SK-N-SH treated with all-trans-retinoic acid at 6 μM for 48 hours (cell line): ENCODE measurements at regions not wholly inside any gene's neighbourhood (a gene's known extent, or its start where the extent isn't known, plus 50 kb on each side); places are given as distances from the start of the nearest gene placed in this dataset.

Experiments
- ATAC-seq: fragments of 200-7000 bp; cut with Tn5 transposase; 3 replicates; pipeline ENCODE4 v1.9.1; 2020; ENCODE audit warnings: mild to moderate bottlenecking, moderate library complexity
- ARNTL ChIP-seq: fragments of 450-650 bp; formaldehyde crosslinking; IDR thresholded peaks from 2 replicates; pipeline ENCODE4 v1.5.0; 2020; ENCODE audit warnings: low read depth, mild to moderate bottlenecking, moderate library complexity, borderline replicate concordance
- BACH2 ChIP-seq: fragments of 250-450 bp; sonication (Bioruptor Pico); IDR thresholded peaks from 2 replicates; pipeline ENCODE4 v1.9.0; 2021; ENCODE audit warnings: mild to moderate bottlenecking, borderline replicate concordance
- CSDC2 ChIP-seq: fragments of 250-450 bp; sonication (Bioruptor Pico); IDR thresholded peaks from 2 replicates; pipeline ENCODE4 v1.5.0; 2020; ENCODE audit warnings: mild to moderate bottlenecking, moderate library complexity
- ESRRG ChIP-seq: fragments of 250-450 bp; sonication (Bioruptor Pico); IDR thresholded peaks from 2 replicates; pipeline ENCODE4 v1.6.1; 2021; ENCODE audit warnings: mild to moderate bottlenecking
- ISL1 ChIP-seq: fragments of 250-450 bp; sonication (Bioruptor Pico); IDR thresholded peaks from 2 replicates; pipeline ENCODE4 v2.1.2; 2022; ENCODE audit warnings: mild to moderate bottlenecking, moderate library complexity
- OSR1 ChIP-seq: fragments of 250-450 bp; sonication (Bioruptor Pico); IDR thresholded peaks from 2 replicates; pipeline ENCODE4 v1.8.0; 2022; ENCODE audit warnings: moderate library complexity, mild to moderate bottlenecking, inconsistent platforms
- RARB ChIP-seq: fragments of 250-450 bp; sonication (Bioruptor Pico); IDR thresholded peaks from 2 replicates; pipeline ENCODE4 v1.8.0; 2021; ENCODE audit warnings: mild to moderate bottlenecking, moderate library complexity
- SNAI2 ChIP-seq: fragments of 250-450 bp; sonication (Bioruptor Pico); IDR thresholded peaks from 2 replicates; pipeline ENCODE4 v1.5.0; 2020; ENCODE audit warnings: mild to moderate bottlenecking, moderate library complexity
- TCF4 ChIP-seq: fragments of 250-450 bp; sonication (Bioruptor Pico); IDR thresholded peaks from 2 replicates; pipeline ENCODE4 v1.8.0; 2021; ENCODE audit warnings: mild to moderate bottlenecking, moderate library complexity, borderline replicate concordance
- TOX ChIP-seq: fragments of 250-450 bp; sonication (Bioruptor Pico); IDR thresholded peaks from 2 replicates; pipeline ENCODE4 v1.8.0; 2021; ENCODE audit warnings: mild to moderate bottlenecking, moderate library complexity, borderline replicate concordance
- ZFP3 ChIP-seq: fragments of 250-450 bp; sonication (Bioruptor Pico); IDR thresholded peaks from 2 replicates; pipeline ENCODE4 v1.5.0; 2020; ENCODE audit warnings: mild to moderate bottlenecking, moderate library complexity
- ZFP30 ChIP-seq: fragments of 450-650 bp; formaldehyde crosslinking; IDR thresholded peaks from 2 replicates; pipeline ENCODE4 v1.5.0; 2022; ENCODE audit warnings: mild to moderate bottlenecking, moderate library complexity
- ZNF565 ChIP-seq: fragments of 450-650 bp; formaldehyde crosslinking; conservative IDR thresholded peaks from 2 replicates; pipeline ENCODE4 v1.5.0; 2020; ENCODE audit warnings: low read depth, mild to moderate bottlenecking, moderate library complexity
- ZNF70 ChIP-seq: fragments of 450-650 bp; formaldehyde crosslinking; IDR thresholded peaks from 2 replicates; pipeline ENCODE4 v1.5.0; 2020; ENCODE audit warnings: mild to moderate bottlenecking, moderate library complexity
- ZNF8 ChIP-seq: fragments of 450-650 bp; formaldehyde crosslinking; IDR thresholded peaks from 2 replicates; pipeline ENCODE4 v1.5.0; 2020; ENCODE audit warnings: mild to moderate bottlenecking, moderate library complexity
- TF ChIP-seq, protein P1 (sequence below): fragments of 250-450 bp; sonication (Bioruptor Pico); IDR thresholded peaks from 2 replicates; pipeline ENCODE4 v1.5.1; 2021; ENCODE audit warnings: mild to moderate bottlenecking, moderate library complexity
- TF ChIP-seq, protein P2 (sequence below): fragments of 250-450 bp; sonication (Bioruptor Pico); IDR thresholded peaks from 2 replicates; pipeline ENCODE4 v1.5.0; 2020; ENCODE audit warnings: mild to moderate bottlenecking, moderate library complexity
- TF ChIP-seq, protein P3 (sequence below): fragments of 250-450 bp; sonication (Bioruptor Pico); IDR thresholded peaks from 2 replicates; pipeline ENCODE4 v1.8.0; 2021; ENCODE audit warnings: low read depth, mild to moderate bottlenecking, moderate library complexity, borderline replicate concordance
- TF ChIP-seq, protein P4 (sequence below): fragments of 250-450 bp; sonication (Bioruptor Pico); IDR thresholded peaks from 2 replicates; pipeline ENCODE4 v1.5.1; 2020; ENCODE audit warnings: low read depth, mild to moderate bottlenecking, moderate library complexity

DNA sequence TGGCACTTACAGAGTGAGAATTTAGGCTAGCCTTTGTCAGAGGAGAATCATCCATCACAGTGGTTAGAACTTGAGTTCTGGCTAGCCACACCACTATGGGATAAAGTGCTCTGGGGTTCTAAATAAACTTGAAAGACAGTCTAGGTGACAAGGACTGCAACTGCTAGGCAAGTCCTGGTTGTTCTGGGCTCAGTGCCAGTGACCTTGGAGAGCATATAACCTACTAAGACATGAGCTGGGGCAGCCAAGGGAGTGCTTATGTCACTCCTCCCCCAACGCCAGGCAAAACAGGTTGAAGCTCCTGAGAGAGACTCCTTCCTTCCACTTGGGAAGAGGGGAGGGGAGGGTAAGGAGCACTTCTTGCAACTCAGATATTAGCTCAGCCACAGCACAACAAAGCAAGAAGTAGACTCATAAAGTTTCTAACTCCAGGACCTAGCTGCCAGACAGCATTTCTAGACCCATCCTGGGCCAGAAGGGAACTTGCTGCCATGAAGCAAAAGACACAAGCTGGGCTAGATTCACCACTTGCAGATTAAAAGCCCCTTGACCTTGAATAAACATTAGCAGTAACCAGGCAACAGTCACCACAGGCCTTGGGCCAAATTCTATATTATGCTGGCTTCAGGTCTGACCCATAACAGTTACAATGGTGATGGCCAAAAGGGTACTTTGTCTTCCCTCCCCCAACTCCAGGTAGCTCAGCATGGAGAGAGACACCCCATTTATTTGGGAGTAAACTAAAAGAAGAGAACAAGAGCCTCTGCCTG, 963.7 kb downstream of the PLOD2 start (continued):
- TF ChIP-seq, protein P1, sequence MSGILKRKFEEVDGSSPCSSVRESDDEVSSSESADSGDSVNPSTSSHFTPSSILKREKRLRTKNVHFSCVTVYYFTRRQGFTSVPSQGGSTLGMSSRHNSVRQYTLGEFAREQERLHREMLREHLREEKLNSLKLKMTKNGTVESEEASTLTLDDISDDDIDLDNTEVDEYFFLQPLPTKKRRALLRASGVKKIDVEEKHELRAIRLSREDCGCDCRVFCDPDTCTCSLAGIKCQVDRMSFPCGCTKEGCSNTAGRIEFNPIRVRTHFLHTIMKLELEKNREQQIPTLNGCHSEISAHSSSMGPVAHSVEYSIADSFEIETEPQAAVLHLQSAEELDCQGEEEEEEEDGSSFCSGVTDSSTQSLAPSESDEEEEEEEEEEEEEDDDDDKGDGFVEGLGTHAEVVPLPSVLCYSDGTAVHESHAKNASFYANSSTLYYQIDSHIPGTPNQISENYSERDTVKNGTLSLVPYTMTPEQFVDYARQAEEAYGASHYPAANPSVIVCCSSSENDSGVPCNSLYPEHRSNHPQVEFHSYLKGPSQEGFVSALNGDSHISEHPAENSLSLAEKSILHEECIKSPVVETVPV = no peak
- TF ChIP-seq CSDC2 (CRISPR knock-in tag) (no peak), RARB (CRISPR knock-in tag) (no peak), ZFP3 (no peak), ARNTL (CRISPR knock-in tag) (no peak)
- TF ChIP-seq, protein P2, sequence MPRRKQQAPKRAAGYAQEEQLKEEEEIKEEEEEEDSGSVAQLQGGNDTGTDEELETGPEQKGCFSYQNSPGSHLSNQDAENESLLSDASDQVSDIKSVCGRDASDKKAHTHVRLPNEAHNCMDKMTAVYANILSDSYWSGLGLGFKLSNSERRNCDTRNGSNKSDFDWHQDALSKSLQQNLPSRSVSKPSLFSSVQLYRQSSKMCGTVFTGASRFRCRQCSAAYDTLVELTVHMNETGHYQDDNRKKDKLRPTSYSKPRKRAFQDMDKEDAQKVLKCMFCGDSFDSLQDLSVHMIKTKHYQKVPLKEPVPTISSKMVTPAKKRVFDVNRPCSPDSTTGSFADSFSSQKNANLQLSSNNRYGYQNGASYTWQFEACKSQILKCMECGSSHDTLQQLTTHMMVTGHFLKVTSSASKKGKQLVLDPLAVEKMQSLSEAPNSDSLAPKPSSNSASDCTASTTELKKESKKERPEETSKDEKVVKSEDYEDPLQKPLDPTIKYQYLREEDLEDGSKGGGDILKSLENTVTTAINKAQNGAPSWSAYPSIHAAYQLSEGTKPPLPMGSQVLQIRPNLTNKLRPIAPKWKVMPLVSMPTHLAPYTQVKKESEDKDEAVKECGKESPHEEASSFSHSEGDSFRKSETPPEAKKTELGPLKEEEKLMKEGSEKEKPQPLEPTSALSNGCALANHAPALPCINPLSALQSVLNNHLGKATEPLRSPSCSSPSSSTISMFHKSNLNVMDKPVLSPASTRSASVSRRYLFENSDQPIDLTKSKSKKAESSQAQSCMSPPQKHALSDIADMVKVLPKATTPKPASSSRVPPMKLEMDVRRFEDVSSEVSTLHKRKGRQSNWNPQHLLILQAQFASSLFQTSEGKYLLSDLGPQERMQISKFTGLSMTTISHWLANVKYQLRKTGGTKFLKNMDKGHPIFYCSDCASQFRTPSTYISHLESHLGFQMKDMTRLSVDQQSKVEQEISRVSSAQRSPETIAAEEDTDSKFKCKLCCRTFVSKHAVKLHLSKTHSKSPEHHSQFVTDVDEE (CRISPR knock-in tag) = no peak
- TF ChIP-seq, all 23 proteins: peak for 0

DNA sequence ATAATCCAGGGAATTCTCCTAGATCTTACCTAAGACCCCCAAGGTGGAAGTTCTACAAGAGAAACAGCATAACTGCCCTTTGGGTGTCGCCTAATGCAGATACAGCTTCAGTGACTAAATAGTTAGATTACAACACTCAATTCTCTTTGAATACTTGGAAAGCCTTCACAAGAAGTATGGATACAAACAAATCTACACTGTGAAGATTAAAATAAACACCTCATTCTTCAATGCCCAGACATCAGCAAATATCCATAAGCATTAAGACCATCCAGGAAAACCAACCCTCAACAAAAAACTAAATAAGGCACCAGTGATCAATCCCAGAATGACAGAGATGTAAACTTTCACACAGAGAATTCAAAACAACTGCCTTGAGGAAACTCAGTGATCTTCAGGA, 963.2 kb downstream of the PLOD2 start:
- no peak for TF ChIP-seq TOX (CRISPR knock-in tag)
- no peak for TF ChIP-seq ARNTL (CRISPR knock-in tag)
- no peak for TF ChIP-seq ISL1 (CRISPR knock-in tag)
- TF ChIP-seq, protein P2 (CRISPR knock-in tag) = no peak
- TF ChIP-seq ZNF565 = no peak
- no peak for TF ChIP-seq SNAI2 (CRISPR knock-in tag)
- TF ChIP-seq ZNF8 = no peak
- no peak for TF ChIP-seq ZFP30 (CRISPR knock-in tag)
- no peak for TF ChIP-seq ZFP3
- no peak for TF ChIP-seq OSR1 (CRISPR knock-in tag)
- no peak for TF ChIP-seq TCF4 (CRISPR knock-in tag)
- TF ChIP-seq CSDC2 (CRISPR knock-in tag) = no peak
- TF ChIP-seq RARB (CRISPR knock-in tag) = no peak
- TF ChIP-seq ESRRG = no peak
- TF ChIP-seq, protein P3, sequence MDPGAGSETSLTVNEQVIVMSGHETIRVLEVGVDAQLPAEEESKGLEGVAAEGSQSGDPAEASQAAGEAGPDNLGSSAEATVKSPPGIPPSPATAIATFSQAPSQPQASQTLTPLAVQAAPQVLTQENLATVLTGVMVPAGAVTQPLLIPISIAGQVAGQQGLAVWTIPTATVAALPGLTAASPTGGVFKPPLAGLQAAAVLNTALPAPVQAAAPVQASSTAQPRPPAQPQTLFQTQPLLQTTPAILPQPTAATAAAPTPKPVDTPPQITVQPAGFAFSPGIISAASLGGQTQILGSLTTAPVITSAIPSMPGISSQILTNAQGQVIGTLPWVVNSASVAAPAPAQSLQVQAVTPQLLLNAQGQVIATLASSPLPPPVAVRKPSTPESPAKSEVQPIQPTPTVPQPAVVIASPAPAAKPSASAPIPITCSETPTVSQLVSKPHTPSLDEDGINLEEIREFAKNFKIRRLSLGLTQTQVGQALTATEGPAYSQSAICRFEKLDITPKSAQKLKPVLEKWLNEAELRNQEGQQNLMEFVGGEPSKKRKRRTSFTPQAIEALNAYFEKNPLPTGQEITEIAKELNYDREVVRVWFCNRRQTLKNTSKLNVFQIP (CRISPR knock-in tag) = no peak
- TF ChIP-seq BACH2 = no peak
- TF ChIP-seq, protein P4, sequence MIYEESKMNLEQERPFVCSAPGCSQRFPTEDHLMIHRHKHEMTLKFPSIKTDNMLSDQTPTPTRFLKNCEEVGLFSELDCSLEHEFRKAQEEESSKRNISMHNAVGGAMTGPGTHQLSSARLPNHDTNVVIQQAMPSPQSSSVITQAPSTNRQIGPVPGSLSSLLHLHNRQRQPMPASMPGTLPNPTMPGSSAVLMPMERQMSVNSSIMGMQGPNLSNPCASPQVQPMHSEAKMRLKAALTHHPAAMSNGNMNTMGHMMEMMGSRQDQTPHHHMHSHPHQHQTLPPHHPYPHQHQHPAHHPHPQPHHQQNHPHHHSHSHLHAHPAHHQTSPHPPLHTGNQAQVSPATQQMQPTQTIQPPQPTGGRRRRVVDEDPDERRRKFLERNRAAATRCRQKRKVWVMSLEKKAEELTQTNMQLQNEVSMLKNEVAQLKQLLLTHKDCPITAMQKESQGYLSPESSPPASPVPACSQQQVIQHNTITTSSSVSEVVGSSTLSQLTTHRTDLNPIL (CRISPR knock-in tag) = no peak
- TF ChIP-seq ZNF70 (CRISPR knock-in tag) = no peak
- TF ChIP-seq, protein P1 = no peak
- ATAC-seq = no peak
